ENCODE measurements at regions not wholly inside any gene's neighbourhood (a gene's known extent, or its start where the extent isn't known, plus 50 kb on each side); places are given as distances from the start of the nearest gene placed in this dataset.
"Not testable (repeated sequence)": the region's sequence is repeated elsewhere in the genome, so short reads cannot be mapped to it uniquely, and the experiment has no call there.

DNA sequence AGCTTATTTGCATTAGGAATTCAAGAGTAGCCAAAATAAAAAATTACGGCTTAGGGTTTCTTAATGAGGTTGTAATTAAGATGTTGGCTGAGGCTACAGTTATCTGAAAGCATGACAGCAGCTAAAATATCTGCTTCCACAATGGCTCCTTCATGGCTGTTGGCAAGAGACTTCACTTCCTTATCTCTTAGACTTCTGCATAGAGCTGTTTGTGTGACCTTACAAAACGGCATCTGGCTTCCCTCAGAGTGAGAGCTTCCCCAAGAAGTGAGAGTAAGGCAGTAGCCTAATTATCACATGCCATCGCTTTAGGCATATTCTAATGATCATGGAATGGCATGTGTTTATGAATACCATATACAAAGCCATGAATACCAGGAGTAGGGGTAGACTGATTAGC, 57.6 kb downstream of the CCDC59 start:
- DNase-seq (ENCODE audit: low spot score), result no peak

DNA sequence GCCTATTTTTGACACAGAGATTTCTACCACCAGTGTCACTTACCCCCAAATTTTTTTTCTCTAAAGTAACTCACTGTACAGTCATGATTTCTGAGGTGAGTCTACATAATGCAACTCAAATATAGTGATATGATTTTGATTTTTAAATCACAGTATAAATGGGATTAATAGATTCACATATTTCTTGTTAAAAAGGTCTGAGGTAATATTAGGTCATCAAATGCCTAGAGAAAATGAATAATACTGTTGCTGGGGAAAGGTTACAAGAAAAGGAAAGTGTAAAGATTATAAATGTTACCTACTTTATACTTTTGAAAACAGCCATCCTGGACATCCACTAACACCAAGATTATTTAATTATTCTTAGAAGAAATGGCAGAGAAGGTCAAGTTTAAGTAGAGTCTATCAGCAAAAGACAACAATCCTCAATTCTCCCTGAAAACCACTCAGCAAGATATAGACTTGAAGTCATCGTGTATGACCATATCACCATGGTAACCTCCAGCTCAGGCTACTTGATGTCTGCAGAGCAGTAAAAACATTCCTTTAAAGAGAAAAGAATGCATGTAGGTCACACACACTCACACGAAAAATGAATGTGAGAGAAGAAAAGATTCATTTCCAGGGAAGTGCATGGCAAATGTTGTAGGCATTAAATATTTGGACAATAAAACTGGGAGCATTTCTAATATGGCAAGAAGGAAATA, 58.7 kb downstream of the CCDC59 start:
- no peak for DNase-seq (ENCODE audit: low spot score)

DNA sequence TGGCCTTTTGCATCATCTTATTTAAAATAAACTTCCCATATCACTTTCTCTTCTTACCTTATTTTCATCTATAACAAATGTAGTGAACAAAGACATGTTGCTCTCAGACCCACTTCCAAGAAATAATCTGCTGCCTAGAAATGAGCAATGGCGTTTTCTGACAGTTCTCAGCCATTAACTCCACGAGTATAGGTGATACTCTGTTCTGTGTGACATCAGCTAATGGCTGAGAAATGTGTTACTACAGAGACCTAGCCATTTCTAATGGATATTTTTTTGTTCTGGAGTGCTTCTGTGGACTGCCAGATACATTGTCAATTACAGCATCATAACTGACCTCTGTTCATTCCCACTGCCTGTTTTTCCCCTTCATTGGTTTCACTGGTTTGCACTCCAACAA, 67.8 kb downstream of the CCDC59 start:
- no peak for DNase-seq (ENCODE audit: low spot score)

DNA sequence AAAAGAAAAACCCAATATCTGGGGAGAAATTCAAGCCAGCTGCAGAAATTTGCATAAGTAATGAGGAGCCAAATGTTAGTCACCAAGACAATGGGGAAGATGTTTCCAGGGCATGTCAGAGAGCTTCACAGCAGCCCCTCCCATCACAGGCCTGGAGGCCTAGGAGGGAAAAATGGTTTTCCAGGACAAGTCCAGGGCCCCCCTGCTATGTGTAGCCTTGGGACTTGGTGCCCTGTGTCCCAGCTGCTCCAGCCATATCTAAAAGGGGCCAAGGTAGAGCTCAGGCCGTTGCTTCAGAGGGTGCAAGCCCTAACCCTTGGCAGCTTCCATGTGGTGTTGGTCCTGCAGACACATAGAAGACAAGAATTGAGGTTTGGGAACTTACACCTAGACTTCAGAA, 76.9 kb downstream of the CCDC59 start:
- not testable (repeated sequence) for DNase-seq (ENCODE audit: low spot score)

DNA sequence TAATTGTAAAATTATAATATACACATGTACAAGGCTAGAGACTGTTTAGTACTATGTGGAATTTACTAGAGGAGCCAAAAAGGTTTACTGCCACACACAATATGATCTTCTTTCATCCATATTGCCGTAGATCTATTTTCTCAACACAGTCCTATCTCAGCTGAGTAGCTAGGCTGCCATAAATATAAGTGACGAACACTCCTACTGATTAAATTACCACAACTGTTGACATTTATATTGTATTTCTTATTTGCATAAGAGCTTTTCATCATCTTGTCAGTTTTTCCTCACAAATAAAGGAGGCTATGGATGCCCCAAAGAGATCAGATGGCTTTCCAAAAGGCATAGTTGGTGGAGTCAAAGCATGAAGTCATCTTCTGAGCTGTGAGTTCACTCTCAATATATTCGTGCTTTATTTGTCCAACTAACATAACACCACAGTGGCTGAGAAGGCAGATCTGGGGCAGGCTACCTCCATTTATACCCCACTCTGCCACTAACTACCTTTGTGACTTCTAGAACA, 78.6 kb downstream of the CCDC59 start:
- DNase-seq (ENCODE audit: low spot score), result no peak

DNA sequence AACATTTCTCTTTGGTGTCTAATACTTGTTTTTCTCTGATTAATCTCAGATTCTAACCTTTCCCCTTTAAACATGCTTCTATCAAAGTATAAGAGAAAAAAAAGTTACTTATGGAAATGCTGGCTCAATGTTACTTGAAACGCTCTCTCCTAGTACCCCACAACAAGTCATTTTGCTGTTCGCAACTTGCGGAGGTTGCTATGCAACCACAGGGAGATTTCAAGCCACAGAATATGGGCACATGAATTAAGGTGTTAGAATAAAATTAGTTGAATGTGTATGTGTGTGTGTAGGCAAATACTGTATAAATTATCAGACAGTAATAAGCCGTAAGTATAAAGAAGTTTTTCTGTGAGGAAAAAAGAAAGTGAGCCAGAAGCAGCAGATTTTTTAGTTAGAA, 80.6 kb downstream of the CCDC59 start:
- no peak for DNase-seq (ENCODE audit: low spot score)

DNA sequence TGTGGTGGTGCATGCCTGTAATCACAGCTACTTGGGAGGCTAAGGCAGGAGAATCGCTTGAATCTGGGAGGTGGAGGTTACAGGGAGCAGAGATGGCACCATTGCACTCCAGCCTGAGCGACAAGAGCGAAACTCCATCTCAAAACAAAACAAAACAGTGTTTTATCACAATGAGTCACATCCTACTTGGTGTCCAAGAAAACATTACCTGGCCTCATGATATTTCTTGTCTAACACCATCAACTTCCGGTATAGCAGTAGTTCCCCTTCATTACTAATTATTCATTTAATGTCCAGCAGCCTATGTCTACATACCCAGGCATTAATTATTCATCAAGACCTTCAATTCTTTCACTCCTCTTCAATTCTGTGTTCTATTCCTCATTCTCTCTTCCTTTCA, 115.5 kb downstream of the CCDC59 start:
- no peak for DNase-seq (ENCODE audit: low spot score)

DNA sequence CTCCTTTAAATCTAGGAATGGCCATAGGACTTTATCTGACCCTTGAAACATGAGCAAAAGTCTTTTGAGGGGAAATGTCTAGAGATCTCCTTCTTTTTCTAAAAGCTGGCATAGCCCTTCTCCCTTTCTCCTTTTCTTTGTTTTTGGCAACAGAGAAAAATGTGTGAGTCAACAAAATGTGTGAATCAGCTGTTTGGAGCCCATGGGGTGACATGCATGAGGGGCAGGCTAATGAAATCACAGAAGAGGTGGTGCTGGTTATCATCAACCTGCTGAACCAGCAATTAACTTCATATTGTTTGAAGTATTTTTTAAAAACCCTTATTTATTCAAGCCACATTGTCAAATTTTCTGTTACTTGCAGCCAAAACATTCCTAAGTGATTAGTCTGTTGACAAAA, 132.3 kb downstream of the CCDC59 start:
- no peak for DNase-seq (ENCODE audit: low spot score)

DNA sequence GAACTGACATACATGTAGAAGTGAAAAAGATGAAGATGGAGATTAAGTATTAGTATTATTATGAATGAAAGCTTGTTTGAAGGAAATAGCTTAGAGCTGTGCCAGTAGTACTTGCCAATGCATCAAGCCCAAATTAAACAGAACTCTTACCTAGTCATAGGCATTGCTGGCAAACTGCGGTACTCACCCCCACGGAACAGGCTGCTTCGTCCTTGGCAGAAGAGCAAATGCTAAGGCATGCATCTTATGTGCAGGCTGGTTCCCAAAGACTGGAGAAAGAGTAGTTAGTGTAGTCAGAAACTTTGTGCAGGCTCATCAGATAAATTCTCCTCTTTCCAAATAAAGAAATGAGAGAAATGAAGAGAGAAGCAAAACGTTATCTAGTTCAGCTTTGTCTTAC, 134.8 kb downstream of the CCDC59 start:
- DNase-seq (ENCODE audit: low spot score), result no peak

DNA sequence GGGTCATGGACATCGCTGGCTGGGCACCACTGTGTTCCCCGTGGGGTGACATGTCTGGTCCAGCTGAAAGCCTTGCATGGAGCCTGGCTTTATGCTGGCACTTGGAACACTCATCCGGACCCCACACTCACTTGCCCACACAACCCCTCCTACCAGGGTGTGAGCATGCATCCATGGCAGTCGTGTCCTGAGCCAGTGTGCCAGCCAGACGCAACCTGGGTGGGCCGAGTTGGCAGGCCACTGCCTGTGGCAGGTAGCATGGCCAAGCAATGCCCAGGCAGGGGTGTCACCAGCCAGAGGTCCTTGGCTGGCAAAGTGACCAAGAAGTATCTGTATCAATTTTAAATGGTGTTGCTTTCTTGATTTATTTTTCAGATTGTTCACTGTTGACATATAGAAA, 141.7 kb downstream of the CCDC59 start:
- no peak for DNase-seq (ENCODE audit: low spot score)

DNA sequence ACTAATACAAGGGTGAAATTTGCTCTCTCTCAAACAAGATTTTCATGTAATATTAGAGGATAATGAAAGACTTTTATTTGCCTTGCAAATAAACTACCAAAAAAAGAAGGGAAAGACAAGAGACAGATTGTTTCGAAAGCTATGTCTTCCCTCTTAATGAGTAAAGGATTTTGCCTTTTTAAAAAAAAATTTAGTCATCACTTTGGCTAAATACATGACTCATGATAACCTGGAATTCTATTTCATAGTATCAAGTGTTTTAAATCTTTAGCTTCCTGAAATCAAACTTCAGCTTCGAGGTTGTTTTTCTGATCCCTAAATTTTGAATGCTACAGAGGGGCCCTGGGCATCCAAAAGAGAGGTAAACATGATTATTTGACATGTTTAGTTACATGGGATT, 144.4 kb downstream of the CCDC59 start:
- DNase-seq (ENCODE audit: low spot score), result no peak

DNA sequence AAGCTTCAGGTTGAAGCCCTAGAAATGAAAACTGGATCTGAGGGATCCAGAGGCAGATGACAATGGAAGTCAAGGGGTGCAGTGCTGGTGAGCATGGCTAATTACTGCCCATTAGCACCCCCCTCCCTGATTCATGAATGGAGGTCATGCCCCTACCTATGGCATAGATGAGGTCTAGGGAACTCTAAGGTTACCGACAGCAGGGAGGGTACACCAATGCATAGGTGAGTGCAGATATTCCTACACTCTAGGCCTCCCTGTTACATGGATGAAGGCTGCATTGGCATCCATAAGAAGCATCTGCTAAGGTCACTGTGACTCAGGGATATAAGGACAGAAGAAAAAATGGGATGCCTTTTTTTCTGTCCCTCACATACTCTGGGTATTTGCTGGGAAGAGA, 147.3 kb downstream of the CCDC59 start:
- DNase-seq (ENCODE audit: low spot score), result no peak

DNA sequence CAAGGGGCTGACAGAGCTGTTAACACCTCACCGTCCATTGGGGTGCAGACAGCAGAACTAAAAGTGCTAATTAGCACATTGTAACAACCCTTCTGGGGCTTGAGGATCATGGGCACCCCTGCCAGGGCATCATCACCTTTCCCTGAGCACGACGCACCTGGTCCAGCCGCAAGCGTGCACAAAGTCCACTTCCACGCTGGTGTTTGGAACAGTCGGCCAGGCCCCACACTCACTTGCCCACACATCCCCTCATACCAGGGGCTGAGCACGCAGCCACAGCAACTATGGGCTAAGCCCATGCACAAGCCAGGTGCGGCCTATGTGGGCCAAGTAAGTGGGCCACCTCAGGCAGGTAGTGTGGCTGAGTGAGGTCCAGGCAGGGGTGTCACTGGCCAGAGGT, 148.7 kb downstream of the CCDC59 start:
- no peak for DNase-seq (ENCODE audit: low spot score)

DNA sequence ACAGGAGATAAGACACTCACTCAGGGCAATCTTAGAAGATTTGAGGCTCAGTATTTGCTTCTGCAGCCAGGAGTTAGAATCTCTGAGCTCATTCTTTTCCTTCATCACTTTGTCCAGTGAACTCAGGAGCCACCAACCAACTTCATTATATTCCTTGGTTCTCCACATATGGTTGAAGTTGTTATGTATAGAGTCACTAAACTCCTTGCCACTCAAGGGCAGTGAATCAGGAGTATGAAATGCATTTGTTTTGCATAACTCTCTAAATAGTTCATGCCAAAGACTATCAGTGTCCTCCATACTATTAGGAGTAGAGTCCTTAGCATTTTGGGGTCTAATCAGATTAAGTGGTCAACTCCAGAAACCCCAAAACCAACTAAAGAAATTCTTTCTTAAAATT, 150.6 kb downstream of the CCDC59 start:
- no peak for DNase-seq (ENCODE audit: low spot score)

DNA sequence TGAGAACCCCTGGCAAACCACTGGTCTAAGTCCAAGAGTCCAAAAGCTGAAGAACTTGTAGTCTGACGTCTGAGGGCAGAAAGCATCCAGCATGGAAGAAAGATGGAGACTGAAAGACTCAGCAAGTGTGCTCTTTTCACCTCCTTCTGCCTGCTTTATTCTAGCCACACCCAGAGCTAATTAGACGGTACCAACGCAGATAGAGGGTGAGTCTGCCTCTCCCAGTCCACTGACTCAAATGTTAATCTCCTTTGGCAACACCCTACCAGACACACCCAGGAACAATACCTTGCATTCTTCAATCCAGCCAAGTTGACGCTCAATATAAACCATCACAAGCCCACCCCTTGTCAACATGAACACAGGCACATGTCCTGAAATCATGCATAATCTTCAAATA, 155.1 kb downstream of the CCDC59 start:
- no peak for DNase-seq (ENCODE audit: low spot score)

DNA sequence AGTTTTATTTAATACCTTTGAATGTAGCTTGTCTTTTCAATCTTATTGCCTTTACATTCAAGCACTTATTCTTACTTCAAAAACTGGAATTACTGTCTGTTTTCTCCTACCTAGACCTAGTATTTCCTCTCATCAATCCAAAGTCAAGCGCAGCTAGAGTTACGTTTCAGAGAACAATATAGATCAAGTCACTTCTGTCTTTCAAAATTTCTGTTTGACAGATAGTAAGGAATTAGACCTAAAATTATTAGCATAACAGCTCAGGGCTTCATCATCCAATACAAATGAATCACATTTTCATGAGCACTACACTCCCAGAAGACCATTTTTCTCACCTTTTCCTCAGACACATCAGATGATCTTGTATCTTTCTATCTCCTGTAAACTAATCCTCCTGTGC, 170.6 kb downstream of the CCDC59 start:
- DNase-seq (ENCODE audit: low spot score), result no peak

DNA sequence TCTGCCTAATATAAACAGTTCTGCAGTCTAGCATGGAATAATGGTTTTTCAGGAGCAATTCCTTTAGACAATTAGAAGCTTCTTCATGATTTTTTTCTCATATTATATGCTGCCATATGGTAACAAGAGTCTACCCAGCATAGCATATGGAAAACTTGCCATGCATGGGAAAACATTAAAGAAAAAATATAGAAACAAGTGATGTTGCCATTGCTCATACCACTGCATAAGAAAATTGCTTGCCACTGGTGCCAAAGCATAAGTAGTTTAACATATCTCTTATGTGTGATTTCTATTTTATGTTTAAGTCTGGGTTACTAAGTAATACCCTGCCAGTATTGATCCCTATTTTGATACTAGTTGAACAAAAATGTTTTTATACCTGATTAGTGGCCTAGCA, 171.2 kb downstream of the CCDC59 start:
- no peak for DNase-seq (ENCODE audit: low spot score)

DNA sequence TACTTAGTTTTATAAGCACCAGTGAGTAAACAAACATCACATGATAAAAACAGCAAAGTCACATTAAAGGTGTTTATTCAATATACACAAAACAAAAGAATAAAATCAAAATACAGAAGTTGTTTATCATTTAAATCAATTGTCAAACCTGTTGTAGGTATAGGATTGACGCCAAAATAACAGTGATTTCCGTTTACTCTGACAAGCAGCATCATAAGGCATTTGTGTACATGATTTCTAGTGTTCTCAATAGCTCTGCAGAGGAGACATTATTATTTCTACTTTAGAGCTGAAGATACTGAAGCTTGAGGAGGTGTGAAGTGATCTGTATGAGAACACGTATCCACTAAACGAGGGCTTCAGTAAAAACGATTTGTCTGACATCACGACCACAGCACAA, 171.9 kb downstream of the CCDC59 start:
- no peak for DNase-seq (ENCODE audit: low spot score)

DNA sequence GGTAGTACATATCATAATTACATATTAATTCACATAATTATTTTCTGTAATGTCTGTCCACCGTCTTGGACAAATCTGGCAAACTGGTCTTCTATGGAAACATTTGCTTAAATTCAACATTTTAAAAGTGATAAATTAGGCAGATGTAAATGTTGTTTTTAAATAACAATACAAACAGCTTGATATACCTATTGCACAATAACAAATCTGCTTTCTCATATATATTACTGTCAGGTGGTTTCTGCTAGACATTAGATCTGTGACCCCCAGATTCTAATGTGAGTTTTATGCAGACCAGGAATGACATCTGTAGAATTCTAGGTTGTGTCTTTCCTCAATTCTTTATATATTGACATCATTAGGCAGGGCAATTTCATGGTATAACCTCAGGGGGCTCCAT, 173.3 kb downstream of the CCDC59 start:
- DNase-seq (ENCODE audit: low spot score), result no peak

DNA sequence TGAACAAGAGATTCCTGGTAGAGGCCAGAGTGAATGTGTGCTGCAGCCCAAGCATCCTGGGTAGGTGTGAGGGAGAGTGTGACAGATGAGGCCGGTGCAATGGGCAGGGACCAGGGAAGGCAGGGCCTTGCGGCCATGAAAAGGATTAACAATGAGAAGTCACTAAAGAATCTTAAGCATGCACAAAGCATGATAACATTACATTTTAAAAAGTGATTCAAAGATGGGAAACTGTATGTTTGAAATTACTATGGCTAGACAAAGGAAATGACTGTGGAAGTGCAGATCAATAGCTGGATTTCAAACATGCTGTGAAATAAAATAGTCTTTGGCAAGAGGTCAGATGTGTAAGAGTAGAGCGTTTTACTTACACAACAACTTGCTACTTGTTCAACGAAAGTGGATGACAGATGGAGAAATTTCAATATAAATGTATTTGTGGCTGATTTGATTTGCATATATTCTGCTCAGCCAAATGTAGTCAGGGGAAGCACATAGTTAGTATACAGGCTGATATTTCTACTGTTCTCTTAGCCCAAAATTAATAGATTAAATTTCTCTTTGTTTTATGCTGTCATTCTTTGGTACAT, 175.5 kb downstream of the CCDC59 start:
- DNase-seq (ENCODE audit: low spot score), result no peak

DNA sequence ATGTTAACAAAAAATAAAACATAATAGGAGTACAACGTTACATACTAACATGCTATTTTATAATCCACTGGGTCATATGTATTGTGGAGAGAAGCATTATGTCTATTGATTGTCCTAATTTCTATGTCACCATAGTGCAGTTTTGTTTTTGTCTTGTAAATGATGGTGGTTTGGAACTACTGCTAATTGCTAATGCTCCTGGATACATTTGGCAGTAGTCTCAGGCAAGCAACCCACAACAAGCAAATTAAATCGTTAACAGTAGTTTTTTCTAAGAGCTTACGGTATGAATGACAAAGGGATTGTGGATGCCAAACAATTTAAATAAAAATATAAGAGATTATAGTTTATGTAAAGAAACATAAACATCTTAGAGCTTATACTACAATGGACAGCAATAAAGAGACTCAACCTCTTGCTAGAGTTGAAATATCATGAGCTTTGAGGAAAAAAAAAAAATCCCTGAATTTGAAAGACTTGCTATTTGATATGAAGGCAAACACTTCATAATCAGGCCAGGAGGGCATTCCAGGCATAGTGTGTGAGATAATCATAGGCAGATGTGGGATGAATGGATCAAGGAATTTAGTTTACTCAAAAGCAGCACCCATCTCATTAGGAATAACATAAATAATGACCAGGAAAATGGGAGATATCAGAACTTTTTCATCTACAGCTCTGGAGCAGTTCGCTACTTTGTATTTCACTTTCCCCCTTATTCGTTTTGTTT, 181.3 kb downstream of the CCDC59 start:
- no peak for DNase-seq (ENCODE audit: low spot score)

DNA sequence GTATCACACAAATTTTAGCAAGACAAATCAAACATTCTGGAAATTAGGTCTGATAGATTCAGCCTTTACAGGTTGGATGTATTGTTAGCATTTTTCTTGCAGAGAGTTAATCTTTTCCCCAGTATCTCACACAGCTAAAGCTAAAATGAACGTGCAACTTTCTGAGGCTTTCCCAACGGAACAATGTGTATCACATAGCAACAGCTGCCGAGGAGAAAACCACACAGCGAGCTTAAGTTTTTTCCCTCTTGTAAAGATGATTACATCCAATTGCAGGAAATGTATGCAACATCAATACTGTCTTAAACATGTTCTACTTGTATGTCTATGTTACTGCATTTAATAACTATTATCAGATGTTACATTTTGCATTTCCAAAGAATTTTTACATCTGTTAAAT, 182.2 kb downstream of the CCDC59 start:
- DNase-seq (ENCODE audit: low spot score), result no peak

DNA sequence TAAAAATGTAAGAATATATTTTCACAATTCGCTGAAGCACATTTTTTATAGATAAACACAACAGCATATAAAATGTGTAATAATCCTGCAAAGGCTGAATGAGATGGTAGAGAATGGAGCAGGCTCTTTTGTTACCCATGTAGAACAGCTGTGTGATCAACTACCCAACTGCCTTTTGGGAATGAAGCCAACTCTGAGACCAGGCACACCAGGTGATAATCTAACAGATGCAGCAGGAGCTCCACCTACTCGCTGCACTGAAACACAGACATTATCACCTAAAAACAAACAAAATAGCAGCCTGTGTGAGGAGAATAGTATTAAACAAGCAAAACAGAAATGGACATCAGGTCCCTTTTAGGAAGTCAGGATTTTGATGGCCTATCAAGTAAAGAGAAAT, 183.3 kb downstream of the CCDC59 start:
- DNase-seq (ENCODE audit: low spot score), result no peak

Measured in putamen (tissue), 1 donor.